G401.6 (cell line): ENCODE measurements at regions not wholly inside any gene's neighbourhood (a gene's known extent, or its start where the extent isn't known, plus 50 kb on each side); places are given as distances from the start of the nearest gene placed in this dataset.

Experiments
- FAIRE-seq: peaks from 2 replicates; lab custom pipeline; 2012; peaks lifted over from hg19 to GRCh38; lab: Jason Lieb, UNC

DNA sequence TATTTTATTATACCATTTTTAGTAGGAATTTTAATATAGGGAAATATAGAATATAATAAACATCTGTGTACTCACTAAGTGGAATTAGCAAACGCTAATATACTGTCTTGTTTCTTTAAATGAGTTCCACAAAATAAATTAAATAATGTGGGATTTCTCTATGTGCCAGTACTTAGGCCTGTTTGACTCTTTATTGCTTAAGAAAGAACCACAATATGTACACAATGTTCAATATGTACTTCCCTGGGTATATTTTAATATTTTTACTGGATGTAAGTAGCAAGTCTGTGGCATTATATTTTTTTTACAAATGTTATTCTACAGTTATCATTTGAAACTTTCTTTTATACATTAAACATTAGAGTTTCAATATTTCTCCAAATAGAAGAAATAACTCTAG lies 92.5 kb upstream of the CARD18 start:
- FAIRE-seq: no peak

- no peak for FAIRE-seq
These were observed 91.0 kb upstream of the CARD18 start for GRCh38 chr11:105230586-105230985.

DNA sequence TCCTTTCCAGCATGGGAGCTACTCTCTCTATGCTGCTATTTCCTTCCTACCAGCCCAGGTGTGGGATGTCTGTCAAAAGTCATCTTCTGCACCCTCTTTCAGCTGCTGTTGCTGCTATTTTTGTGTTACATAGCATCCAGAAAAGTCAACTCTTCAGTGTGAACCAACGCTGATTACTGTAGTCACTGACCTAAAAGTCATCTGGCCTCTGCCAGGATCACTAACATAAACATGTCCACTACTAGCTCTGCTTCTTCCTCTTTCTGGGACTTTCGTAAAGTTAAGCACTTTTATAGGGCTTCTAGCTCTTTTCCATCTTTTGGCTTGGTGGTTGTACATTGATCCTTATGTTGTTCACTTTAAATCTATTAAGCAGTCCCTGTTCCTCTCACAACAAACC lies 90.2 kb upstream of the CARD18 start:
- no peak for FAIRE-seq

- FAIRE-seq: no peak
These were observed 89.7 kb upstream of the CARD18 start for GRCh38 chr11:105229257-105229656.

GRCh38 chr11:105227363-105227762 lies 87.8 kb upstream of the CARD18 start:
- no peak for FAIRE-seq

GRCh38 chr11:105226766-105227165 lies 87.2 kb upstream of the CARD18 start:
- no peak for FAIRE-seq

DNA sequence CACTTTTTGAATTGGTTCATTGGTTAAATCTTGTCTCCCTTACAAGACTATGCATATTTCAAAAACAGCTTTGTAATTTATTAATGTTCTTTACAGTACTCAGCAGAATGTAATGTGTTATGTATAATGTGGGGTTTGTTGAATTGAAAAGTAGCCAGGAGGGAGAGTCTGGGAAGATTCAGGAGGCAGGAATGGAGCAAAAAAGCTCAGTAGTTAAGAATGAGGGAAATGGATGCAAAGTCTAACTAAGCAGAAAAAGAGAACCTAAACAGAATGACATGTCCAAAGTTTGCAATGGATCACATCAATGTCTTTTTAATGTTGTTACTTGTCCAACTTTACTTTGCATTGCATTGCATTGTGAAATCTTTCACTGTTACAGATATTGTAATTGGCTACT lies 86.5 kb upstream of the CARD18 start:
- no peak for FAIRE-seq

GRCh38 chr11:105224482-105225253 lies 85.1 kb upstream of the CARD18 start:
- FAIRE-seq: no peak

- no peak for FAIRE-seq
These were observed 80.6 kb upstream of the CARD18 start for GRCh38 chr11:105220121-105220520.

- no peak for FAIRE-seq
These were observed 80.1 kb upstream of the CARD18 start for GRCh38 chr11:105219670-105220069.

- no peak for FAIRE-seq
These were observed 79.7 kb upstream of the CARD18 start for GRCh38 chr11:105219269-105219668.

DNA sequence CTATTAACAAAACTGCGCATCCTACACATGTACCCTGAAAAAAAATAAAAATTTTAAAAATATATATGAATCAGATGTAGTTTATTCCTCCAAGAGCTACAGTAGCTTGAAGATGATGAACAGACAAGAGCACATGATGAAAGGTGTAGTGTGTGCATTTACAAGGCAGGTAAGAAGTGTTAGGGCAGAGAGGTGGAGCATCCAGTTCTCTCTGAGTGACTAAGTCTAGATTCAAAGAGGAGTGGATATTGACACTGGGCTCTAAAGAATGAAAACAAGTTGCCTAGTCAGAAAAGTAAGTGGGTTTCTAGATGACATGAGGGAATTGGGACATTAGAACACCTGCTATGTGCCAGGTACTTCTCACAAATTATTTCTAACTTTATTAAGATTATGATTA lies 76.0 kb upstream of the CARD18 start:
- no peak for FAIRE-seq

GRCh38 chr11:105211806-105212554 lies 72.4 kb upstream of the CARD18 start:
- FAIRE-seq: peak; percentile 23

DNA sequence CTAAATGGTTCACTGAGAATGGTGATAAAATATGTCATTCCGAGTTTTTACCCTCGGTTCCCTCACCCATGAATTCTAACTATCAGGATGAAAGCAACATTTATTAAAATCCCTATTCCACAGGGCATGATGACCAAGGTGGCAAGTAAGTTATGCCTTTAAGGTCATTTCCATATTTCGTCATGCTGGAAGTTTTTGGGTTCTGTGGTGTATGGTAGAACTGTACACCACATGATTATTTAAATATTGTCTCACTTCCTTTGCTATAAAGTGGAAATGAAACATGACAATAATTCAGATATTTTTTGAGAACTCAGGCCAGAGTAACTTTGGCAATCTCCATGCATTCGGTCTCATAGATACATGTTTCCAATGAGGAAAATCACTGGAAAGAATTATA lies 68.5 kb upstream of the CARD18 start:
- FAIRE-seq: no peak

DNA sequence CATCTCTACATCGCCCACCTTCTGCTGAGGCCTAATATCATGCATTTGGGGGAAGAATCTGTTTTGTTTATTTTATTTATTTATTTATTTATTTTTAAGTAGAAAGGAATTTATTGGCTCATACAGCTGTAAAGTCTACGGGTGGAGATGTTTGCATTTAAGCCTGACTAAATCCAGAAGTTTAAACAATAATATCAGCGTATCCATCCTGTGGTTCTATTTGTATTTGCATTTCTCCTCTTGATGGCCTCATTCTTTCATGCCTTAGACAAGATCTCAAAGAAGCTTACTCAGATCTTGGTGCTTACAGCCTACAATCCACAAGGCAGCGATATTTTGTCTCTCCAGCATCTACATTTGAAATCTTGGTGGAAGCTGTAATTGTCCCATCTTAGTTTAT lies 67.1 kb upstream of the CARD18 start:
- no peak for FAIRE-seq

- FAIRE-seq: no peak
These were observed 65.1 kb upstream of the CARD18 start for GRCh38 chr11:105204636-105205035.

GRCh38 chr11:105203569-105204240 lies 64.1 kb upstream of the CARD18 start:
- FAIRE-seq: no peak

DNA sequence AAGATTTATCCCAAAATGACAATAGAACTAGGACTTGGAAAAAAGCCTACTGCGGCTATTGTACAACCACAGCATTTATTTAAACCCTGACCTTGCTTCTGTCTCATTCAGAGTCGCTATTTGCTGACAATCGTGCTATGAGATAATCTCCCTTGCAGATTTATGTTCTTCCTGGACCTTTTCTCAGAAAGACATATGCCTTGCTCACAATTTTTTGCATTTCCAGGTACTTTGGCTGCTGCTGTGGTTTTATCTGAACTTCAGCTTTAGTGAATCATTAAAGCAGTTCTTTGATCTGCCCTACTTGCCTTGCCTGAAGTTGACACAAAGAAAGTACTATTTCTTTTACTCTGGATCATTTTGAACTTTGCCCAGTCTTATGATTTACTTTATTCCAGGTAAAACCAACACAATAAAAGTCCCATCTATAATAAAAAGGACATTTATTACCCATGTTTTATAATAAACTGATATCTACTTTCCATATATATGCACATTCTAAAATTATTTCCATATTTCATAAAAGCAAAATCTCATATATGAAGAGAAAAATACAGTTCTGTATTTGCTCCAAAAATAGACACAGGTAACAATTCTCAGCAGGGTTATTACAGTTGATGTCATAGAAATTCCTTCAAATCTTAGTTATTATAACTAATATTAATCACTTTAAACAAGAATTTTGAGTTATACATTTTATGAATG lies 63.4 kb upstream of the CARD18 start:
- no peak for FAIRE-seq

DNA sequence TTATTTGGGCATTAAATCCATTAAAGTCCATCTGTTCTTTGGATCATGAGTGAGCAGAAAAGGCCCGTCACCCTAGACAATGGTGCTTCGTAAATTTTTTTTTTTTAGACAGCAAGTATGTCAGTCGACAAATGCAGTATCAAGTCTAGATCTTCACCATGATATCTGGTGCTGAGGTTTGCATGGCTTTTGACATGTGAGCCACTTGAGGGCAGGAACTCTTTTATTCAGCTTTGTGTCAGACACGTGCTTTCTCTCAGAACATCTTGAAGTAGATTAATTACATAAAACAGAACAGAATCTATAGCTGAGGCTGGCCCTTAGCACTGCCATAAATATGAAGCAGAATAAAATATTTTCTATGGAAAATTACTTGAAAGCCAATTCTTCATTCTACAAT lies 62.9 kb upstream of the CARD18 start:
- FAIRE-seq: no peak

- no peak for FAIRE-seq
These were observed 61.6 kb upstream of the CARD18 start for GRCh38 chr11:105201166-105201565.

- FAIRE-seq: no peak
These were observed 57.7 kb upstream of the CARD18 start for GRCh38 chr11:105197071-105197815.

DNA sequence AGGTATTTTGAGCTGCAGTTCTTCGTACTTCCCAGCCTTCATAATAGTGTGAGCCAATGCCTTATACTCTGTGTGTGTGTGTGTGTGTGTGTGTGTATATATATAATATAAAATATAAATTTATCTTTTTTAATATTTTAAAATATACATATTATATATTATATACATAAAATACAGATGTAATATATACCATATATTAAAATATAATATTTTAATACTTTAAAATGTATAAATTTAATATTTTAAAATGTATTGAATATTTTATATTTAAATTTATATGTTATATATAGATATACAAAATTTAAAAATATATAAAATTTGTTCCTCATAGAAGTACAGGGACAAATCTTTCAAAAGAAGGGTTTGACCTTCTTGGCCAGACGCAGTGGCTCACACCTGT lies 53.7 kb upstream of the CARD18 start:
- FAIRE-seq: peak; percentile 87
